Embryonic facial prominence (tissue), 1 donor: ENCODE measurements at regions not wholly inside any gene's neighbourhood (a gene's known extent, or its start where the extent isn't known, plus 50 kb on each side); places are given as distances from the start of the nearest gene placed in this dataset.
"Not testable (repeated sequence)": the region's sequence is repeated elsewhere in the genome, so short reads cannot be mapped to it uniquely, and the experiment has no call there.

Experiments
- DNase-seq: peaks from one replicate; pipeline ENCODE4 v3.0.0-alpha.2; 2016; ENCODE audit errors: extremely low spot score

DNA sequence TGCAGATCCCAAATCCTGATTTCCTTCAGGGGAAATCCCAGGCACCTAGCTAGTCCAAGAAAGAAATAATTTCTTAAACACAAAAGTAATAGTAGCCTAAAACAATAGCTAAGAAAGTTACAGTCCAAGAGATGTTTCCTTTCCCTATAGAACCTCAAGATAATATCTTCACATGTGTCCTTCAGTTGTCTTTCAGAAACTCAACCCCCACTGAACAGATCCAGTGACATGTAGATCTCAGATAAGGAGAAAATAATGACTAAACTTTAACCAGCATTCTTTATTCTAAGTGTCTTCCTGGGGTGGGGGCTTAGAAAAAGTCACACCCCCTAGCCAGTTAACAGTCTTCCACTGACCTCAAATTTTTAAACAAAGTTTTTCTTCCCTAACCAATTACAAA is 131.3 kb upstream of the ADRA1B start:
- no peak for DNase-seq

- DNase-seq = no peak
Measured at GRCh38 chr5:159785656-159786055, 130.6 kb upstream of the ADRA1B start.

DNA sequence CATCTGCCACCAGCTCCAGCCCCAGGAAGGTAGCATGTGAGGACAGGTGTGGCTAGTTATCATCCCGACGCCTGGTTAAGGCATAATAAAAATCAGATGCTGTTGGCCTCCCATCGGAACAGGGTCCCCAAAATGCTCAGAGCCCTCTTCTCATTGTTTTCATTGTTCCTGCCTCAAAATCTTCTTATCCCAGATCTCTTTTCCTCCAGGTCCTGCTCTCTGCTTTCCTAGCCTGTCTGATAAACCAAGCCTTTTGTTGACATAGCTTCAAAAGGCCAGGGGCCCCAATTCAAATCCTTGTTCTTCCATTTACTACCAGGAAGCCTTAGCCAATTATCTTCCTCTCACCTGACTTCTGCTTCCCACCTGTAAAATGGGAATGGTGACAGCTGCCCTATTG is 130.1 kb upstream of the ADRA1B start:
- DNase-seq = no peak

GRCh38 chr5:159786901-159787691 is 129.2 kb upstream of the ADRA1B start:
- peak; percentile 60 for DNase-seq

GRCh38 chr5:159787837-159788236 is 128.4 kb upstream of the ADRA1B start:
- DNase-seq = no peak

DNA sequence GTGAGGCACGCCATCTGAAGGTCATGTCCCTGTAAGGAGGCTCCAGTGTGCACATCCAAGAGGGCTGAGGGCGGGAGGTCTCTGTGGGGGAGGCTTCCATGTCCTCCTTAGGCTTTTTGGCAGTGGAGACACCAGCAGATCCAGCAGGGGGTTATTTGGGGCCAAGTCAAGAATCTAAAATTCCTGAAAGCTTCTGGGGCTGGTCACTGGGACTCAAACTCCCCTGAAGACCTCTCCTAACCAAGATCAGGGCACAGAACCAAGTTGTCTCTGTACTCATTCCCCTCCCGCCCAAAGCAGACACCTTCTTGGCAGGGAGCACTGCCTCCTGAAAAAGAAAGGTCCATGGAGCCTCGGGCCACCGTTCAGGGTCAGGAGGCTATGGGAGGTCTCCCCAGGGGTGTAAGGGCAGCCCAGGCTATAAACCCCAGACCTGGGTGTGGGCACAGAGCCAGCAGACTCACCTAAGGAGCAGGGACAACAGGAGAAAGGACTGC is 127.4 kb upstream of the ADRA1B start:
- no peak for DNase-seq

DNA sequence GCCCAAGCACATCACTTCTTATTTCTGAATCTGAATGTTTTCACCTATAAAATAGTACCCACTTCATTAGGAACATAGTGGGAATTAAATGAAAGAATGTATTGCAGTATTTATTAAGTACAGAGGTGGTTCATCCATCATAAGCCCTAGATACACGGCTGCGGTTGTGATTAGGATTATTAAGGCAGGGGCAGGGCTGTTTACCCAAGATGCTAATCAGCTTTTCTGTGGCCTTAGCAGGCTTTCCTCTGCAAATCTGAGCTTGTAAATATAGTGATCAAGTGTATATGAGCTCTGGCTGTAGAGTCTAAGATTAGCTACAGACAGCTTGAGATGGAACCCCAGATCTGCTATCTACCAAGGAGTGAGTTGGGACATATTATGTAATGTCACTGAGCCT is 124.1 kb upstream of the ADRA1B start:
- DNase-seq = no peak

DNA sequence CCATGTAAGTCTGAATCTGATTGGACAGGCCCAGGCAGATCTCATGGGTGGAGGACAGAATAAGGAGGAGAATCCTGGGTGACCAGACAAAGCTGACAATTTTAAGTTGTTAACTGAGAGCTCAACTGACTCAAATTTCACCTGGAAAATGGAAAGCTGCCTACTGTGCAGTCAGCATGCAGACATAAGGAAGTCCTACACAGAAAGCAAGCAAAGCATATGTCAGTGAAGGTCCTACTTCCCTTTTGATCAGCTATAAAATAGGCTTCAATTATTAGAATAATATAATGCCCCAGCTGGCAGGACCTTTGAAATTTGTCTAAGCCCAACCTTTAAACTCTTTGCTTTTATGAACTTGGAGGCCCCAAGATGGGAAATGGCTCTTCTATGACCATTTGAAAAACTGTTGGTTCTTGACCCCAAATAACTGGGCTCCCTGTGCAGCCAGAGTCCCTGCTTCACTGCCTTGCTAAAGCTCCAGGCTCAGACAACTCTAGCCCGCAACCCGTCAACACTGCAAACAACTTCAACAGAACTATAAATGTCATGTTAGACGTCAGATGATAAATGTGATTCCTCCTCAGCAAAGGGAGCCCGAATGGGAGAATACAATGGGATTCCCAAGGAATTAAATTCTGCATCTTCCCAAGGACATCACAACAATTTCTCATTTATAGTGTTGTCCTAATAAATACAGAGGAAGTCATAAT is 118.9 kb upstream of the ADRA1B start:
- DNase-seq = no peak

DNA sequence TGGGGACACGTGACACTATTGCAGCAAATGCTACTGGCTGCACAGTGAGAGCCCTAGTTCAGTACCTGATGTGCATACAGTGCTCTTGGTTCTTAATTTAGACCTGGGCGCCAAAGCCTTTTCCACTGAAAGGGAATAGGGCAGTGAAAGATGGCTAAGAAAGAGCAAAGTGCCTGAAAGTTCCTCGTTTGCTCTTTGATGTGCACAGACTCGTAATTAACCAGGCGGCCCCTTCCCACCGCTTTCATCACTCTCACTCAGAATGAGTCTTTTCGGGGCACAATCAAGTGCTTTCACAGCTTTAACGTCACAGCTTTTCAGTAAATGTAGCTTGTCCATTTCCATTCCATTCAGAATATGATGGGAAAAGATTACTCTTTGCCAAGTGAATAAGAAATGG is 116.6 kb upstream of the ADRA1B start:
- no peak for DNase-seq

- DNase-seq = no peak
Measured at GRCh38 chr5:159800131-159800840, 116.0 kb upstream of the ADRA1B start.

DNA sequence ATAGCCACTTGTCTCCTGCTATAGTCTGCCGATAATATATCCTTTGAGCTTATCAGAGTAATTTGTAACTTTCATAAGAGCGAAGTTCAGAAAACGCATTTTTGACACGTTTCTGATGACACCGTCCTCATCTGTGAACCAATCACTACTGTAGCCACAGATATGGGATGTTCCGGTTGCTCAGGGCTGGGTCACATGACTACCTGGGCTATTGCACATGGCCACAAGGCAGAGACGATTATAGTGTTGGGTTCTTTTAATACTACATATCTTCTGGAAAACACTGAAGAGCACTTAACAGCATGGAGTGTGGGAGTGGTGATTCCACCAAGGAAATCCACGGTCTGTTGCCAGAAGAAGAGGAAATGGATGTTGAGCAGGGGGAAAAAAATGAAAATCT is 115.0 kb upstream of the ADRA1B start:
- no peak for DNase-seq

- DNase-seq = no peak
Measured at GRCh38 chr5:159802661-159803060, 113.6 kb upstream of the ADRA1B start.

- DNase-seq = no peak
Measured at GRCh38 chr5:159804121-159804520, 112.2 kb upstream of the ADRA1B start.

- no peak for DNase-seq
Measured at GRCh38 chr5:159805021-159805420, 111.3 kb upstream of the ADRA1B start.

GRCh38 chr5:159807135-159807534 is 109.1 kb upstream of the ADRA1B start:
- not testable (repeated sequence) for DNase-seq

DNA sequence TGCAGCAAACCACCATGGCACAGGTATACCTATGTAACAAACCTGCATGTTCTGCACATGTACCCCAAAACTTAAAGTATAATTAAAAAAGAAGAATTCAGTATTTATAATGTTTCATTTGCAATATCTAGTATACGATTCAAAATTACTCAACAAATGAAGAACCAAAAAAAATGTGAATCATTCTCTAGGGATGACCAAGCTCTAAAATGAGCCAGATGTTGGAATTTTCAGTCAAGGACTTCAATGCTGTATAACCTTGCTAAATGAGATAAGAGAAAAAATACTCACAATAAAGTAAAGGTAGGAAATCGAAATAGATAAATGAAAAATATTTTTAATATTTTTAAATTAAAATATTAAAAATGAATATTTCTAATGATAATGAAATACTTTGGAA is 108.7 kb upstream of the ADRA1B start:
- no peak for DNase-seq

DNA sequence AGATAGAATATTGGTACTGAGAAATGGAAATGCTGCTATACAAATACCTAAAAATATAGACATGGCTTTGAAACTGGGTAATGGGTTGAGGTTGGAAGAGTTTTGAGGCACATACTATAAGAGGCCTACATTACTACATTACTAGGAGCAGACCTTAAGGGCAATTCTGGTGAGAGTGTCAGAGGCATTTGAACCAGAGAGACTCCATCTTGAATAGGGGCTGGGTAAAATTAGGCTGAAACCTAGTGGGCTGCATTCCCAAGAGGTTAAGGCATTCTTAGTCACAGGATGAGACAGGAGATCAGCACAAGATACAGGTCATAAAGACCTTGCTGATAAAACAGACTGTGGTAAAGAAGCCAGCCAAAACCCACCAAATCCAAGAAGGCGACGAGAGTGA is 104.6 kb upstream of the ADRA1B start:
- no peak for DNase-seq

GRCh38 chr5:159812759-159813158 is 103.5 kb upstream of the ADRA1B start:
- DNase-seq = not testable (repeated sequence)

DNA sequence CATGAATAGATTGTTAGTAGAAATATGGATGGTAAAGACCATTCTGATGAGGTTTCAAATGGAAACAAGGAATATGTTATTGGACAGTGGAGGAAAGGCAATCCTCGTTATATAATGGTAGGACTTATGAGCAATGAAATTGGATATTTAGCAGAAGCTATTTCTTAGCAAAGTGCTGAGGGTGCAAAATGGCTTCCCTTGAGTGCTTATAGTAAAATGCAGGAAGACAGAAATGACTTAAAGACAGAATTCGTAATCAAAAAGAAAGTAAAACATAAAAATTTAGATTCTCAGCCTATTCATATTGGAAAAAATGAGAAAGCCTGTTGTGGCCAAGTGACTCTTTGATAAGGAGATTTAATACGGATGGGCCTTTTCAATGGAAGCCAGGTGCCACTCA is 102.1 kb upstream of the ADRA1B start:
- DNase-seq = no peak

DNA sequence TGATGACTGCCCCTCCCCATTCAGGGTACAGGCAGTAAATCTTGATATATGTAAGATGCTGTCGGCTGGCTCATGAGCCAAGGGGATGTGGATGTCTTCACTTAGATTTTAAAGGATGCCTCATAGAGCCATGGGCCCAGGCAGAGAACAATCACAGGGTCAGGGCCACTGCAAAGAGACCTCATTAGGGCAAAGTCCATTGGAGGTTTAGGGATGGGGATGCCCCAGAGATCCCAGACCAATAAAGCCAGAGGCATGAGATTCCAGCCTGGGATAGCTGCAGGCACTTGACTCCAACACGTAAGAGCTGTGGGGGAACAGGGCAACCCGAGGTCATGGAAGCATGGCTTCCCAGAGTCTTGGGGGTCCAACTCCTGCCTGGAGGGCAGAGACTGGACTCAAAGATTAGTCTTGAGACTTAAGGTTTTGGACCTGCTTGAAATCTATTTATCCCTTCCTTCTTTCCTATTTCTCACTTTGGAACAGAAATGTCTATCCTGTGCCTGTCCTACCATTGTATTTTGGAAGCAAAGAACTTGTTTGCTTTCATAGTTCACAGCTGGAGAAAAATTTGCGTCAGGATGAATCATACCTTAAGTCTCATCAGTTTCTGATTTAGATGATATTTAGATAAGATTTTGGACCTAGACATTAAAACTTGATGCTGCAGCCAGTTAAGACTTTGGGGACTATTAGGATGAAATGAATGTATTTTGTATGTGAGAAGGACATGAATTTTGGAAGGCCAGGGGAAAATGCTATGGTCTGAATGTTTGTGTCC is 101.3 kb upstream of the ADRA1B start:
- no peak for DNase-seq

- no peak for DNase-seq
Measured at GRCh38 chr5:159817262-159818029, 98.8 kb upstream of the ADRA1B start.
